GM12878 (cell line): ENCODE measurements at regions not wholly inside any gene's neighbourhood (a gene's known extent, or its start where the extent isn't known, plus 50 kb on each side); places are given as distances from the start of the nearest gene placed in this dataset.

Experiments
- ATAC-seq: fragments of 200-7000 bp; cut with Tn5 transposase; 3 replicates; pipeline ENCODE4 v1.9.1; 2020; ENCODE audit warnings: mild to moderate bottlenecking, moderate library complexity
- BruUV-seq: library from RNA; stranded (reverse); fragments of 400-500 nt; replicated peaks from 2 replicates; lab custom pipeline; 2021; lab: Mats Ljungman, UMichigan
- CTCF ChIA-PET: fragments of 300-600 bp; sonication (Branson Sonifier 250); formaldehyde crosslinking; extraction: SDS; loops from one replicate; lab custom pipeline; 2021; ENCODE audit warnings: inconsistent platforms; lab: Yijun Ruan, JAX
- POLR2A ChIA-PET: fragments of 350-600 bp; formaldehyde crosslinking; extraction: SDS; loops from one replicate; lab custom pipeline; 2021; ENCODE audit warnings: inconsistent platforms; lab: Charles Lee
- RAD21 ChIA-PET: fragments of 300-600 bp; sonication (Branson Sonifier 250); formaldehyde crosslinking; loops from one replicate; lab custom pipeline; 2023; ENCODE audit warnings: antibody characterized with exemption; ENCODE audit not compliant: unreplicated experiment; lab: Charles Lee
- SMC1A ChIA-PET: fragments of 300-600 bp; sonication (Branson Sonifier 250); formaldehyde crosslinking; loops from one replicate; lab custom pipeline; 2023; ENCODE audit not compliant: unreplicated experiment, uncharacterized antibody; lab: Charles Lee
- DNase-seq: peaks from one replicate; pipeline ENCODE4 v3.0.0-alpha.2; 2011; ENCODE audit warnings: low read depth, low spot score
- FAIRE-seq: peaks from 3 replicates; lab custom pipeline; 2011; peaks lifted over from hg19 to GRCh38; lab: Jason Lieb, UNC
- H2AFZ ChIP-seq: 2 replicates; pipeline ENCODE4 v1.6.0; 2011; ENCODE audit warnings: low read depth, low read length, control low read depth; ENCODE audit not compliant: control insufficient read depth
- H3K27ac ChIP-seq: 2 replicates; pipeline ENCODE4 v1.5.1; 2011; ENCODE audit warnings: control low read depth; ENCODE audit not compliant: control insufficient read depth, insufficient read depth
- H3K27me3 ChIP-seq, 2 experiments: replicated peaks in 1 of 2; 2 replicates each; pipeline versions ENCODE4 v1.6.0 to v1.6.1; 2011; ENCODE audit warnings: low read length in 1 of 2; ENCODE audit not compliant: control insufficient read depth in 2 of 2, insufficient read depth in 2 of 2
- H3K36me3 ChIP-seq, 2 experiments: 2 replicates each; pipeline ENCODE4 v1.5.1; 2011; ENCODE audit warnings: low read length in 1 of 2; ENCODE audit not compliant: control insufficient read depth in 2 of 2, insufficient read depth in 2 of 2
- H3K4me1 ChIP-seq: 2 replicates; pipeline ENCODE4 v1.6.1; 2011; ENCODE audit warnings: mild to moderate bottlenecking, low read length, moderate library complexity, mixed read lengths; ENCODE audit not compliant: control insufficient read depth, insufficient read depth
- H3K4me2 ChIP-seq: 2 replicates; pipeline ENCODE4 v1.6.0; 2011; ENCODE audit warnings: control low read depth; ENCODE audit not compliant: control insufficient read depth, insufficient read depth
- H3K4me3 ChIP-seq: fragments of 200-600 bp; sonication (generic); 2 replicates; pipeline ENCODE4 v1.5.1; 2016
- H3K79me2 ChIP-seq: 2 replicates; pipeline ENCODE4 v1.6.0; 2011; ENCODE audit warnings: low read length; ENCODE audit not compliant: control insufficient read depth, insufficient read depth
- H3K9ac ChIP-seq: 2 replicates; pipeline ENCODE4 v1.8.0; 2011; ENCODE audit warnings: low read length, control low read depth, mixed read lengths; ENCODE audit not compliant: control insufficient read depth, insufficient read depth
- H3K9me3 ChIP-seq: replicated peaks from 3 replicates; pipeline ENCODE4 v1.5.1; 2011; ENCODE audit warnings: mild to moderate bottlenecking, low read length; ENCODE audit not compliant: control insufficient read depth, insufficient read depth
- H4K20me1 ChIP-seq: 2 replicates; pipeline ENCODE4 v1.6.0; 2011; ENCODE audit not compliant: control insufficient read depth, insufficient read depth
- BCL3 ChIP-seq: IDR thresholded peaks from 2 replicates; pipeline ENCODE4 v1.6.1; 2011; ENCODE audit warnings: borderline replicate concordance, low read depth, mild to moderate bottlenecking, moderate library complexity, low read length; ENCODE audit not compliant: insufficient read depth, poor library complexity, severe bottlenecking
- CHD2 ChIP-seq: IDR thresholded peaks from 2 replicates; pipeline ENCODE4 v1.6.1; 2011; ENCODE audit warnings: low read depth, low read length, improper control_type of control experiment, borderline replicate concordance
- CUX1 ChIP-seq: IDR thresholded peaks from 2 replicates; pipeline ENCODE4 v1.6.1; 2012; ENCODE audit warnings: improper control_type of control experiment, low read depth, low read length; ENCODE audit not compliant: insufficient replicate concordance
- HSF1 ChIP-seq: fragments of 150-350 bp; IDR thresholded peaks from 2 replicates; pipeline ENCODE4 v1.6.1; 2014; ENCODE audit warnings: mild to moderate bottlenecking, low read depth, low read length
- IRF3 ChIP-seq: fragments of 450-650 bp; IDR thresholded peaks from 2 replicates; pipeline ENCODE4 v1.6.1; 2014; ENCODE audit warnings: mild to moderate bottlenecking
- MLLT1 ChIP-seq: fragments of 450-650 bp; IDR thresholded peaks from 2 replicates; pipeline ENCODE4 v1.6.1; 2016; ENCODE audit warnings: mild to moderate bottlenecking
- MTA3 ChIP-seq: IDR thresholded peaks from 2 replicates; pipeline ENCODE4 v1.6.1; 2012; ENCODE audit warnings: low read length, inconsistent platforms, borderline replicate concordance
- PKNOX1 ChIP-seq: fragments of 450-650 bp; IDR thresholded peaks from 2 replicates; pipeline ENCODE4 v1.6.1; 2016; ENCODE audit warnings: mild to moderate bottlenecking
- TCF7 ChIP-seq: IDR thresholded peaks from 2 replicates; pipeline ENCODE4 v1.6.1; 2014; ENCODE audit warnings: antibody characterized with exemption, borderline replicate concordance
- YBX1 ChIP-seq: fragments of 450-650 bp; IDR thresholded peaks from 2 replicates; pipeline ENCODE4 v1.6.1; 2016; ENCODE audit warnings: antibody characterized with exemption
- WGBS: methylation state at CpG from one replicate; pipeline ENCODE4 v1.1.6; 2016; ENCODE audit warnings: low lambda C conversion rate; ENCODE audit not compliant: insufficient replicate concordance, insufficient coverage; ENCODE audit errors: missing lambda C conversion rate; 5-methylcytosine and 5-hydroxymethylcytosine counted together
- in situ Hi-C: fragments of 300-500 bp; cut with MboI; formaldehyde crosslinking; loops from 9 replicates; pipeline ENCODE4 v1.14.3; 2018; ENCODE audit warnings: mixed read lengths
- intact Hi-C: fragments of 100-400 bp; cut with micrococcal nuclease; formaldehyde crosslinking; loops from one replicate; pipeline ENCODE4 v1.14.2; 2022; ENCODE audit not compliant: unreplicated experiment

- DNase-seq: no peak
- no TSS peak for BruUV-seq
- no peak for FAIRE-seq
- H3K4me3 ChIP-seq: no peak overlapping the region
- no peaks in the 10 kb centered on the region for H3K79me2 ChIP-seq
- no peaks in the 10 kb centered on the region for H3K36me3 ChIP-seq
- no peak overlapping the region for H3K27ac ChIP-seq
- H3K27me3 ChIP-seq: no peaks in the 10 kb centered on the region
- WGBS: 55% methylated on average over 3 of the region's 3 CpGs
- SMC1A ChIA-PET: interaction anchor here (1.3 to 1.4 kb wide), 2 partner anchors 19 to 27 kb away, joined by 3 read pairs; no protein-coding TSS in a partner anchor
- POLR2A ChIA-PET: no interaction called here
- no peak overlapping the region for H3K4me2 ChIP-seq
- intact Hi-C loops: no loop called here
- H3K9me3 ChIP-seq: no peaks in the 10 kb centered on the region
- ATAC-seq: no peak
- H2AFZ ChIP-seq: no peak overlapping the region
- RAD21 ChIA-PET: no interaction called here
- no peaks in the 10 kb centered on the region for H4K20me1 ChIP-seq
- H3K4me1 ChIP-seq: no peaks in the 10 kb centered on the region
- CTCF ChIA-PET: no interaction called here
- no peak overlapping the region for H3K9ac ChIP-seq
- in situ Hi-C loops: no loop called here
- no peak for TF ChIP-seq YBX1
- TF ChIP-seq TCF7: no peak
- TF ChIP-seq HSF1: no peak
- no peak for TF ChIP-seq PKNOX1
- TF ChIP-seq CUX1: no peak
- no peak for TF ChIP-seq IRF3
- TF ChIP-seq MLLT1: no peak
- no peak for TF ChIP-seq BCL3
- no peak for TF ChIP-seq MTA3
- no peak for TF ChIP-seq CHD2
Observed at GRCh38 chr2:61720911-61721310, 132.9 kb downstream of the FAM161A start.
